ENCODE measurements at regions not wholly inside any gene's neighbourhood (a gene's known extent, or its start where the extent isn't known, plus 50 kb on each side); places are given as distances from the start of the nearest gene placed in this dataset.

- H3K23ac ChIP-seq (ENCODE audit: insufficient read length): no peak overlapping the region
- no peaks in the 10 kb centered on the region for H3K9me3 ChIP-seq (ENCODE audit: insufficient read depth in 2 of 2, low read depth in 1 of 2, low read length in 1 of 2)
- H2BK12ac ChIP-seq (ENCODE audit: low read depth, low read length): no peak overlapping the region
- ChIA-PET CTCF (ENCODE audit: partially characterized antibody) (interaction anchor here (0.7 to 1.1 kb wide), 2 partner anchors 11 to 979 kb away, joined by 3 to 4 read pairs; no protein-coding TSS in a partner anchor), POLR2A (ENCODE audit: partially characterized antibody) (no interaction called here)
- no peaks in the 10 kb centered on the region for H3K79me1 ChIP-seq (ENCODE audit: low read depth, low read length)
- H2BK120ac ChIP-seq (replicated peaks; ENCODE audit: low read depth, low read length): no peak overlapping the region
- H3K27ac ChIP-seq (ENCODE audit: low read depth, low read length): no peak overlapping the region
- WGBS, 2 experiments (ENCODE audit: extremely low coverage in 1 of 2, insufficient coverage in 1 of 2, insufficient read length in 1 of 2, insufficient replicate concordance in 2 of 2, low coverage in 1 of 2, low lambda C conversion rate in 2 of 2, missing lambda C conversion rate in 1 of 2): 100% methylated on average over 4 of the region's 5 CpGs; no CpG with 5 or more reads in 1 of the 2 experiments
- H4K5ac ChIP-seq (ENCODE audit: insufficient read length, low read depth, low read length): no peak overlapping the region
- FAIRE-seq (no peak), DNase-seq (ENCODE audit: low read depth in 1 of 2, low spot score in 2 of 2) (no peak)
- no peaks in the 10 kb centered on the region for H3K27me3 ChIP-seq (replicated peaks in 1 of 4; ENCODE audit: control insufficient read depth in 3 of 4, extremely low read depth in 1 of 4, insufficient read depth in 3 of 4, low read length in 3 of 4)
- H3K56ac ChIP-seq (replicated peaks; ENCODE audit: insufficient read length, low read depth, low read length): no peak overlapping the region
- no peak overlapping the region for H2BK15ac ChIP-seq (ENCODE audit: low read length)
- no peak overlapping the region for H3K14ac ChIP-seq (ENCODE audit: insufficient read length)
- H2BK5ac ChIP-seq (ENCODE audit: low read depth, low read length): no peak overlapping the region
- H4K91ac ChIP-seq (replicated peaks; ENCODE audit: insufficient read length, low read length): no peak overlapping the region
- peaks cover 2% of the 10 kb centered on the region; the same call in 1 of the 2 replicates for H3K23me2 ChIP-seq (ENCODE audit: low read depth, low read length)
- no peaks in the 10 kb centered on the region for H3K4me1 ChIP-seq (replicated peaks in 1 of 4; ENCODE audit: control insufficient read depth in 3 of 4, insufficient read depth in 4 of 4, low read length in 3 of 4)
- H2BK20ac ChIP-seq (ENCODE audit: low read length): no peak overlapping the region
- no peaks in the 10 kb centered on the region for H4K20me1 ChIP-seq (replicated peaks in 1 of 2; ENCODE audit: control insufficient read depth in 1 of 2, insufficient read depth in 2 of 2, low read length in 2 of 2)
- no peaks in the 10 kb centered on the region for H3K36me3 ChIP-seq (ENCODE audit: control insufficient read depth in 2 of 4, insufficient read depth in 4 of 4, low read length in 3 of 4)
- no peak overlapping the region for H3K4me2 ChIP-seq (ENCODE audit: insufficient read depth in 1 of 2, low read depth in 2 of 2, low read length in 2 of 2)
- no peak overlapping the region for H3K18ac ChIP-seq (ENCODE audit: extremely low read depth, low read length)
- no peak overlapping the region for H2AK5ac ChIP-seq (ENCODE audit: low read depth, low read length)
- H2AFZ ChIP-seq (ENCODE audit: low read length): no peak overlapping the region
- H3K4me3 ChIP-seq (ENCODE audit: extremely low read depth in 1 of 4, insufficient read depth in 2 of 4, low read depth in 3 of 4, low read length in 4 of 4): no peak overlapping the region
- no peak overlapping the region for H3K9ac ChIP-seq (replicated peaks in 1 of 4; ENCODE audit: extremely low read depth in 1 of 4, low read depth in 3 of 4, low read length in 3 of 4)
- H3K4ac ChIP-seq (replicated peaks; ENCODE audit: insufficient read length, low read depth, low read length): no peak overlapping the region
- H3K79me2 ChIP-seq (ENCODE audit: control insufficient read depth in 1 of 2, insufficient read depth in 2 of 2, low read length in 2 of 2): no peaks in the 10 kb centered on the region
- no peak overlapping the region for H4K8ac ChIP-seq (ENCODE audit: extremely low read depth, insufficient read depth, low read length)
- TF ChIP-seq PHF8 (conservative IDR thresholded peaks at IDR 0.05; ENCODE audit: low read depth, low read length) (no peak), POU5F1 (IDR thresholded peaks at IDR 0.05; ENCODE audit: low read depth, low read length) (no peak), POLR2A (IDR thresholded peaks at IDR 0.05; ENCODE audit: control extremely low read depth in 1 of 2, low read depth in 2 of 2, low read length in 2 of 2) (no peak), ZNF274 (IDR thresholded peaks at IDR 0.05; ENCODE audit: borderline replicate concordance, extremely low read depth, low read length) (no peak), EZH2 (IDR thresholded peaks at IDR 0.05; ENCODE audit: low read depth, low read length, severe bottlenecking) (no peak), GABPA (IDR thresholded peaks at IDR 0.05; ENCODE audit: borderline replicate concordance, insufficient read depth, low read length) (no peak), FOSL1 (IDR thresholded peaks at IDR 0.05; ENCODE audit: insufficient read depth, low read depth, low read length) (no peak), CREB1 (IDR thresholded peaks at IDR 0.05) (no peak), SRF (IDR thresholded peaks at IDR 0.05; ENCODE audit: low read depth, low read length) (no peak), NANOG (IDR thresholded peaks at IDR 0.05; ENCODE audit: insufficient read depth, low read depth, low read length, poor library complexity, severe bottlenecking) (no peak), RFX5 (IDR thresholded peaks at IDR 0.05; ENCODE audit: borderline replicate concordance, low read depth, low read length) (no peak)
These were observed 626.5 kb upstream of the MAP3K7 start for GRCh38 chr6:91213229-91213901.

All from H1 (cell line).